RWPE1 (cell line): ENCODE measurements at regions not wholly inside any gene's neighbourhood (a gene's known extent, or its start where the extent isn't known, plus 50 kb on each side); places are given as distances from the start of the nearest gene placed in this dataset.
"Not testable (repeated sequence)": the region's sequence is repeated elsewhere in the genome, so short reads cannot be mapped to it uniquely, and the experiment has no call there.

Experiments
- CTCF ChIA-PET: fragments of 350-600 bp; sonication (Branson Sonifier 250); formaldehyde crosslinking; extraction: SDS; loops from one replicate; lab custom pipeline; 2021; lab: Yijun Ruan, JAX
- POLR2A ChIA-PET: fragments of 400-600 bp; formaldehyde crosslinking; extraction: SDS; loops from one replicate; lab custom pipeline; 2020; ENCODE audit warnings: antibody characterized with exemption; ENCODE audit not compliant: low non-redundant PET; lab: Yijun Ruan, JAX
- DNase-seq: peaks from one replicate; pipeline ENCODE4 v3.0.0; 2012; ENCODE audit warnings: low spot score
- H3K27ac ChIP-seq: fragments of 450-650 bp; 2 replicates; pipeline ENCODE4 v1.5.1; 2017
- CTCF ChIP-seq: fragments of 450-650 bp; conservative IDR thresholded peaks from 2 replicates; pipeline ENCODE4 v1.5.1; 2017; ENCODE audit warnings: low read depth, mild to moderate bottlenecking

- H3K27ac ChIP-seq, result no peak overlapping the region
These were observed 151.2 kb upstream of the CXorf51B start for GRCh38 chrX:146658379-146658778.

GRCh38 chrX:146707781-146708180 is 101.8 kb upstream of the CXorf51B start:
- no peak overlapping the region for H3K27ac ChIP-seq
- ChIA-PET POLR2A (no interaction called here), CTCF (no interaction called here)
- no peak for DNase-seq
- TF ChIP-seq CTCF, result no peak

More at GRCh38 chrX:146658379-146658778, 151.2 kb upstream of the CXorf51B start:
- TF ChIP-seq CTCF, result no peak
- DNase-seq, result no peak
- CTCF ChIA-PET, result no interaction called here
- POLR2A ChIA-PET, result no interaction called here

GRCh38 chrX:146708866-146709265 is 100.7 kb upstream of the CXorf51B start:
- POLR2A ChIA-PET, CTCF ChIA-PET, DNase-seq, H3K27ac ChIP-seq: not testable (repeated sequence)

- no peak for DNase-seq
- no peak for TF ChIP-seq CTCF
- ChIA-PET POLR2A (no interaction called here), CTCF (interaction anchor here (0.5 kb wide), 1 partner anchor 57 kb away, joined by 6 read pairs; no protein-coding TSS in a partner anchor)
- H3K27ac ChIP-seq, result no peak overlapping the region
These were observed 55.3 kb upstream of the CXorf51B start for GRCh38 chrX:146754268-146754667.

GRCh38 chrX:146755214-146755613 is 54.4 kb upstream of the CXorf51B start:
- POLR2A ChIA-PET, result no interaction called here
- TF ChIP-seq CTCF, result no peak
- CTCF ChIA-PET, result interaction anchor here (0.6 kb wide), 1 partner anchor 128 kb away, joined by 5 read pairs; no protein-coding TSS in a partner anchor
- DNase-seq, result no peak
- no peak overlapping the region for H3K27ac ChIP-seq
